Nephron (organoid): ENCODE measurements at regions not wholly inside any gene's neighbourhood (a gene's known extent, or its start where the extent isn't known, plus 50 kb on each side); places are given as distances from the start of the nearest gene placed in this dataset.

Source experiments
- H3K27ac Mint-ChIP-seq, 3 experiments: 2 replicates each; pipeline ENCODE4 v1.8.0; 2020; ENCODE audit warnings: mixed read lengths in 3 of 3, mild to moderate bottlenecking in 2 of 3, moderate library complexity in 1 of 3
- H3K27me3 Mint-ChIP-seq: 2 replicates; pipeline ENCODE4 v1.8.0; 2021; ENCODE audit warnings: low read depth, mild to moderate bottlenecking, moderate library complexity, mixed read lengths
- H3K36me3 Mint-ChIP-seq: 2 replicates; pipeline ENCODE4 v1.8.0; 2020; ENCODE audit warnings: low read depth, mixed read lengths
- H3K4me1 Mint-ChIP-seq: 2 replicates; pipeline ENCODE4 v1.8.0; 2020; ENCODE audit warnings: mixed read lengths
- H3K4me3 Mint-ChIP-seq, 3 experiments: 2 replicates each; pipeline ENCODE4 v1.8.0; 2020; ENCODE audit warnings: mild to moderate bottlenecking in 3 of 3, mixed read lengths in 3 of 3, moderate library complexity in 2 of 3
- H3K9me3 Mint-ChIP-seq: 2 replicates; pipeline ENCODE4 v1.8.0; 2020; ENCODE audit warnings: mixed read lengths
- TF ChIP-seq, protein P1 (sequence below), 3 experiments: fragments of 200-600 bp; sonication (generic); IDR thresholded peaks; one replicate each; pipeline ENCODE4 v1.5.0; 2021; ENCODE audit warnings: antibody characterized with exemption in 3 of 3; ENCODE audit not compliant: unreplicated experiment in 3 of 3

DNA sequence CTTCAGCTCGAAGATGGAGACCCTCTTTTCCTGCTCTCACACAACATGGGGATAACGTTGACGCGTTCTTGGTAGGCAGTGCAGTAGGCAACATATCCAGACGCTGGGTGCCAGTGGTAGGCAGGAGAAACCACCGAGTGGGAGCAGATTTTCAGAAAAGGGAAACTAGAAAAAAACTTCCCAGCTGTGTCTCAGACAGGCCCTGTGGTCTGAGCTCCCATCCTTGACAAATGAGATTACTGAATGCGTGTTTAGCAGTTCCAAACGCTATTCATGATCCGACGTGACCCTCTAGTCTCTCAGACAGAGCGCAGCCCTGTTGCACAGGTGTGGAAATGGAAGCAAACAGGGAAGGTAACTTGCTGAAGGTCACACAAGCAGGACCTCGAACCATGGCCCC lies 83.9 kb upstream of the DUSP22 start:
- TF ChIP-seq, protein P1, sequence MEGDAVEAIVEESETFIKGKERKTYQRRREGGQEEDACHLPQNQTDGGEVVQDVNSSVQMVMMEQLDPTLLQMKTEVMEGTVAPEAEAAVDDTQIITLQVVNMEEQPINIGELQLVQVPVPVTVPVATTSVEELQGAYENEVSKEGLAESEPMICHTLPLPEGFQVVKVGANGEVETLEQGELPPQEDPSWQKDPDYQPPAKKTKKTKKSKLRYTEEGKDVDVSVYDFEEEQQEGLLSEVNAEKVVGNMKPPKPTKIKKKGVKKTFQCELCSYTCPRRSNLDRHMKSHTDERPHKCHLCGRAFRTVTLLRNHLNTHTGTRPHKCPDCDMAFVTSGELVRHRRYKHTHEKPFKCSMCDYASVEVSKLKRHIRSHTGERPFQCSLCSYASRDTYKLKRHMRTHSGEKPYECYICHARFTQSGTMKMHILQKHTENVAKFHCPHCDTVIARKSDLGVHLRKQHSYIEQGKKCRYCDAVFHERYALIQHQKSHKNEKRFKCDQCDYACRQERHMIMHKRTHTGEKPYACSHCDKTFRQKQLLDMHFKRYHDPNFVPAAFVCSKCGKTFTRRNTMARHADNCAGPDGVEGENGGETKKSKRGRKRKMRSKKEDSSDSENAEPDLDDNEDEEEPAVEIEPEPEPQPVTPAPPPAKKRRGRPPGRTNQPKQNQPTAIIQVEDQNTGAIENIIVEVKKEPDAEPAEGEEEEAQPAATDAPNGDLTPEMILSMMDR (IDR thresholded peaks at IDR 0.05; ENCODE audit: unreplicated experiment in 3 of 3): no peak
- Mint-ChIP-seq H3K4me1 (no peaks in the 10 kb centered on the region), H3K36me3 (no peaks in the 10 kb centered on the region), H3K4me3 (no peak overlapping the region), H3K9me3 (peaks cover 1% of the 10 kb centered on the region), H3K27me3 (peaks cover 39% of the 10 kb centered on the region), H3K27ac (no peak overlapping the region)

DNA sequence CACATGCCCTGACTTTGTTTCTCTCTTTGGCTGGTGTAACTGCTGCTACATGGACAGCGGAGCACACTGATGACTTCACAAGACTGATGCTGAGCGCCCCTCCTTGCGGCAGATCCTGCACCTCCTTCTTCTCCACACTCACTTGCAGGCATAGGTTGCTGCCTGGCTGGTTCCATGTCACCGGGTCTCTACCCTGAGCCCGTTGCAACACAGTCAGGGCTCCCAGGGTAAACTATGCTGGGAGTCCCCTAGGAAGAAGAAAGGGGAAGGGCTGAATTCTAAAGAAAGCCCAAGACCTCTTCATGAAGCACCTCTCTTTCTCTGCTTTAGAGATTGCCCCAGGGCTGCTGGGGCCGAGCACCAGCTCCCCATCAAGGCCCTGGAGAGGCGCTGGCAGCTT lies 83.3 kb upstream of the DUSP22 start:
- Mint-ChIP-seq H3K36me3 (no peaks in the 10 kb centered on the region), H3K9me3 (peaks cover 5% of the 10 kb centered on the region), H3K4me1 (no peaks in the 10 kb centered on the region), H3K27ac (no peak overlapping the region), H3K4me3 (no peak overlapping the region), H3K27me3 (peaks cover 37% of the 10 kb centered on the region)
- TF ChIP-seq, protein P1 (IDR thresholded peaks at IDR 0.05; ENCODE audit: unreplicated experiment in 3 of 3): no peak

DNA sequence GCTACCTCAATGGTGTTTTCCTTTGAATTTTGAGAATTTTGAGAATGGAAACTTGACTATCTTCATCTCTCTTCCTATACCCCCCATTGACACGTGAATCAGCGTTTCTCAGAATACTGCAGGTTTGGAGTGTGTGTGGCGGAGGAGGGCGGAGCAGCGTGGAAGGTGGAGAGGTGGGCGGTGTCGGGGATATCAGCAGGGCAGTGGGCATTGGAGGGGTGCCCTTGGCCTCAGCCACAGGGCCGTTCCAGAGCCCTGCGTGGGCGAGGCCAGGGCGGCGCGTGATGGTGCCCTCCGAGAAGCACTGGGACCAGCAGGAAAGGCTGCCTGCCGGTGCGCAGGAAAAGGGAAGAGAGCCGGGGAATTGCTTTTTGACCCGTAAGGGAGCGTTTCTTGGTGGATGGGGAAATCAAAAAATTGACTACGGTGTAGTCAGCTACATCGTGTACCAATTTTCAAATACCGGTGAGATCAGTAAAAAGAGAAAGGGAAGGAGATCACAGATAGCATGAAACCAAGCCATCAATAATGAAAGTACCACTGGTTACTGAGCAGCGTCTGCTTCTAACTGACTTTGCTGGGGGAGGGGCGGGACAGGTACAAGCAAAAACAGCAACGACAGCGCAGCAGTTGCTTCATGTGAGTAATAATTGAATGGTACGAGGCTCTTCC lies 82.7 kb upstream of the DUSP22 start:
- no peaks in the 10 kb centered on the region for H3K4me1 Mint-ChIP-seq
- TF ChIP-seq, protein P1 (IDR thresholded peaks at IDR 0.05; ENCODE audit: unreplicated experiment in 3 of 3): no peak
- H3K36me3 Mint-ChIP-seq: no peaks in the 10 kb centered on the region
- H3K4me3 Mint-ChIP-seq: no peak overlapping the region
- H3K9me3 Mint-ChIP-seq: peaks cover 5% of the 10 kb centered on the region
- H3K27ac Mint-ChIP-seq: no peak overlapping the region
- H3K27me3 Mint-ChIP-seq: peaks cover 38% of the 10 kb centered on the region

DNA sequence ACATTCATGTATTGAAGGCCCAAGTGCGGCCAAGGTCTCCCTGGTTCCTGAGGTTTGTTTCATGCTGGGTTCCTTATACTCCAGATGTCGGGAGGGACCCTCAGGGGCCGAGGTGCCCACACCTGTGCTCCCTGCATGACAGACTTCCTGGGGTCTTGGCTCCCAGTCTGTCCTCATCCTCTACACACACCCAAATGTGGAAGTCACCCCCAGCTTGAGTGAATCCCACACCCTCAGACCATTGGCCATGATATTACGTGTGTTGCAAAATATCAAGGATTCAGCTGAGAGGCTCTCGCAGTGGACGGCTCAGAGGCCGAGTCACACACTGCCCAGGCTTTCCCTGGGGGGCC lies 82.2 kb upstream of the DUSP22 start:
- Mint-ChIP-seq H3K27ac (no peak overlapping the region), H3K4me1 (no peaks in the 10 kb centered on the region), H3K36me3 (no peaks in the 10 kb centered on the region), H3K9me3 (peaks cover 5% of the 10 kb centered on the region), H3K27me3 (peaks cover 42% of the 10 kb centered on the region), H3K4me3 (no peak overlapping the region)
- TF ChIP-seq, protein P1 (IDR thresholded peaks at IDR 0.05; ENCODE audit: unreplicated experiment in 3 of 3): no peak

DNA sequence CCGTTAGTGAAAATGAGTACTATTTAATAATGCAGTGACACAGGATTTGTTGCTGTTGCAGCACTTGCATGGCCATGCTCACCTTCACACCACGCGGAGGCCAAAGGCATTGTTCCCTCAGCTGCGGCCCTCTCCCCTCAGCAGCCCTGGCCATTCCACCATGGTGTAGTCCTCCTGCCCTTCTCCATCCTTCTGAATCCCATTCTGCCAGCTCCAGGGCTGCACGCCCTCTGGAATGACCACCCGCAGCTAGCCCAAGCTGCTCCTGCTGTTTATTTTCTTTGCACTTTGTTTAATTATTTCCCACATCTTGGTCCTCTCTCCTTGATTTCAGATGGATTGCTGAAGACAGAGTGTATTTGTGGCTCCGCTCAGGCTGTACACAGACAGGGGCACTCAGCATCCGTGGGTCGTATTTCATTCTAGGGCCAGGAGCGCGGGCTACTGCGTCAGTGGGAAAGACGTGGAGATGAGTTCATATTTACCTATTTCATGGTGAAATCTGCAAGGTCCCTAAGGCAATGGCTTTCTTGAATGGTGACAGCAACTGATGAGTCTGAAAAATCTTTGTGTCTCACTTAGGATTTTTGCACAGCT lies 81.4 kb upstream of the DUSP22 start:
- H3K27me3 Mint-ChIP-seq: peaks cover 45% of the 10 kb centered on the region
- no peak overlapping the region for H3K27ac Mint-ChIP-seq
- H3K36me3 Mint-ChIP-seq: no peaks in the 10 kb centered on the region
- no peak overlapping the region for H3K4me3 Mint-ChIP-seq
- H3K9me3 Mint-ChIP-seq: peaks cover 5% of the 10 kb centered on the region
- TF ChIP-seq, protein P1 (IDR thresholded peaks at IDR 0.05; ENCODE audit: unreplicated experiment in 3 of 3): no peak
- no peaks in the 10 kb centered on the region for H3K4me1 Mint-ChIP-seq
